AG08395 (cell line): ENCODE measurements at regions not wholly inside any gene's neighbourhood (a gene's known extent, or its start where the extent isn't known, plus 50 kb on each side); places are given as distances from the start of the nearest gene placed in this dataset.
"Not testable (repeated sequence)": the region's sequence is repeated elsewhere in the genome, so short reads cannot be mapped to it uniquely, and the experiment has no call there.

Experiments used
- DNase-seq: peaks from one replicate; pipeline ENCODE4 v3.0.0; 2012; ENCODE audit warnings: mixed read lengths, low spot score

- DNase-seq: no peak
Observed at GRCh38 chrX:140342410-140342809, 162.5 kb downstream of the SOX3 start.

- no peak for DNase-seq
Observed at GRCh38 chrX:140337263-140337662, 167.6 kb downstream of the SOX3 start.

- DNase-seq: peak; percentile 6
Observed at GRCh38 chrX:140318296-140318695, 186.6 kb downstream of the SOX3 start.

- no peak for DNase-seq
Observed at GRCh38 chrX:140317462-140317861, 187.4 kb downstream of the SOX3 start.

- no peak for DNase-seq
Observed at GRCh38 chrX:140298960-140299825, 205.7 kb downstream of the SOX3 start.

- no peak for DNase-seq
Observed at GRCh38 chrX:140297273-140297672, 207.6 kb downstream of the SOX3 start.

- DNase-seq: no peak
Observed at GRCh38 chrX:140292961-140293360, 211.9 kb downstream of the SOX3 start.

GRCh38 chrX:140292188-140292587, 212.7 kb downstream of the SOX3 start:
- DNase-seq: no peak

GRCh38 chrX:140274811-140275525, 229.9 kb downstream of the SOX3 start:
- peak; percentile 6 for DNase-seq

GRCh38 chrX:140273921-140274320, 230.9 kb downstream of the SOX3 start:
- no peak for DNase-seq

- no peak for DNase-seq
Observed at GRCh38 chrX:140250391-140250790, 254.5 kb downstream of the SOX3 start.

- DNase-seq: no peak
Observed at GRCh38 chrX:140249088-140249487, 255.8 kb downstream of the SOX3 start.

- no peak for DNase-seq
Observed at GRCh38 chrX:140229191-140229590, 263.9 kb upstream of the CXorf66 start.

- DNase-seq: not testable (repeated sequence)
Observed at GRCh38 chrX:140226037-140226436, 260.7 kb upstream of the CXorf66 start.

- DNase-seq: not testable (repeated sequence)
Observed at GRCh38 chrX:140215894-140216293, 250.6 kb upstream of the CXorf66 start.

GRCh38 chrX:140214518-140214917, 249.2 kb upstream of the CXorf66 start:
- DNase-seq: not testable (repeated sequence)

GRCh38 chrX:140206657-140207056, 241.3 kb upstream of the CXorf66 start:
- no peak for DNase-seq

GRCh38 chrX:140190441-140191108, 225.3 kb upstream of the CXorf66 start:
- DNase-seq: no peak

- DNase-seq: no peak
Observed at GRCh38 chrX:140180585-140180984, 215.3 kb upstream of the CXorf66 start.

- DNase-seq: no peak
Observed at GRCh38 chrX:140177821-140178220, 212.5 kb upstream of the CXorf66 start.

- DNase-seq: no peak
Observed at GRCh38 chrX:140172401-140172800, 207.1 kb upstream of the CXorf66 start.

- no peak for DNase-seq
Observed at GRCh38 chrX:140167551-140167950, 202.2 kb upstream of the CXorf66 start.

- no peak for DNase-seq
Observed at GRCh38 chrX:140165849-140166248, 200.5 kb upstream of the CXorf66 start.
